Loucy (cell line): ENCODE measurements at regions not wholly inside any gene's neighbourhood (a gene's known extent, or its start where the extent isn't known, plus 50 kb on each side); places are given as distances from the start of the nearest gene placed in this dataset.

Source experiments
- H2AFZ ChIP-seq: fragments of 200-600 bp; sonication (generic); 2 replicates; pipeline ENCODE4 v1.6.0; 2016; ENCODE audit warnings: antibody characterized with exemption, mild to moderate bottlenecking, low read length, moderate library complexity
- H3F3A ChIP-seq: fragments of 200-600 bp; 2 replicates; pipeline ENCODE4 v1.6.0; 2016; ENCODE audit warnings: antibody characterized with exemption, low read depth, mild to moderate bottlenecking
- H3K27me3 ChIP-seq: fragments of 200-600 bp; sonication (generic); 2 replicates; pipeline ENCODE4 v1.6.1; 2014; ENCODE audit warnings: low read length, mild to moderate bottlenecking; ENCODE audit not compliant: insufficient read depth, poor library complexity, severe bottlenecking
- H3K36me3 ChIP-seq: fragments of 200-600 bp; sonication (generic); 2 replicates; pipeline ENCODE4 v1.6.1; 2016; ENCODE audit warnings: low read length; ENCODE audit not compliant: insufficient read depth
- H3K4me1 ChIP-seq: fragments of 200-600 bp; sonication (generic); 2 replicates; pipeline ENCODE4 v1.5.1; 2014; ENCODE audit warnings: low read length, mild to moderate bottlenecking; ENCODE audit not compliant: insufficient read depth, poor library complexity, severe bottlenecking
- H3K4me2 ChIP-seq: fragments of 200-600 bp; sonication (generic); 2 replicates; pipeline ENCODE4 v1.6.0; 2014; ENCODE audit warnings: antibody characterized with exemption, low read length, low read depth, mild to moderate bottlenecking; ENCODE audit not compliant: poor library complexity, severe bottlenecking
- H3K4me3 ChIP-seq: fragments of 200-600 bp; sonication (generic); 2 replicates; pipeline ENCODE4 v1.5.1; 2014; ENCODE audit warnings: low read length, mild to moderate bottlenecking, mixed read lengths; ENCODE audit not compliant: poor library complexity, severe bottlenecking
- H3K79me2 ChIP-seq: fragments of 200-600 bp; sonication (generic); 2 replicates; pipeline ENCODE4 v1.6.1; 2014; ENCODE audit warnings: low read length; ENCODE audit not compliant: insufficient read depth
- H3K9ac ChIP-seq: fragments of 200-600 bp; sonication (generic); 2 replicates; pipeline ENCODE4 v1.6.0; 2014; ENCODE audit warnings: mild to moderate bottlenecking, low read depth, low read length, moderate library complexity; ENCODE audit not compliant: poor library complexity, severe bottlenecking
- H3K9me2 ChIP-seq: fragments of 200-600 bp; sonication (generic); replicated peaks from 2 replicates; pipeline ENCODE4 v1.6.1; 2016; ENCODE audit warnings: low read depth, low read length, mixed read lengths
- H3K9me3 ChIP-seq: fragments of 200-600 bp; sonication (generic); 2 replicates; pipeline ENCODE4 v1.6.1; 2014; ENCODE audit warnings: mild to moderate bottlenecking, antibody characterized with exemption, low read length, low read depth; ENCODE audit not compliant: insufficient read depth
- H4K20me1 ChIP-seq: fragments of 200-600 bp; sonication (generic); 2 replicates; pipeline ENCODE4 v1.6.0; 2014; ENCODE audit warnings: antibody characterized with exemption, low read length, mild to moderate bottlenecking; ENCODE audit not compliant: insufficient read depth, poor library complexity, severe bottlenecking
- CTCF ChIP-seq: fragments of 200-600 bp; sonication (generic); conservative IDR thresholded peaks from 2 replicates; pipeline ENCODE4 v1.5.1; 2014; ENCODE audit warnings: mild to moderate bottlenecking, antibody characterized with exemption, low read length
- EZH2phosphoT487 ChIP-seq: fragments of 200-600 bp; IDR thresholded peaks from 2 replicates; pipeline ENCODE4 v1.6.1; 2018; ENCODE audit warnings: antibody characterized with exemption, mild to moderate bottlenecking, moderate library complexity, borderline replicate concordance

- H3K9me3 ChIP-seq = no peaks in the 10 kb centered on the region
- H3K4me3 ChIP-seq = no peak overlapping the region
- no peaks in the 10 kb centered on the region for H4K20me1 ChIP-seq
- no peaks in the 10 kb centered on the region for H3K36me3 ChIP-seq
- H2AFZ ChIP-seq = no peak overlapping the region
- no peaks in the 10 kb centered on the region for H3K4me1 ChIP-seq
- H3K9me2 ChIP-seq = no peaks in the 10 kb centered on the region
- TF ChIP-seq EZH2phosphoT487 = no peak
- no peak for TF ChIP-seq CTCF
- H3K4me2 ChIP-seq = no peak overlapping the region
- H3K9ac ChIP-seq = no peak overlapping the region
- H3F3A ChIP-seq = no peaks in the 10 kb centered on the region
- H3K79me2 ChIP-seq = no peaks in the 10 kb centered on the region
- H3K27me3 ChIP-seq = no peaks in the 10 kb centered on the region
Measured at GRCh38 chr4:26163425-26164362, 157.1 kb upstream of the RBPJ start.

- H3K4me2 ChIP-seq = no peak overlapping the region
- H3K27me3 ChIP-seq = no peaks in the 10 kb centered on the region
- H3K4me1 ChIP-seq = no peaks in the 10 kb centered on the region
- H3K79me2 ChIP-seq = no peaks in the 10 kb centered on the region
- H3K9me3 ChIP-seq = no peaks in the 10 kb centered on the region
- no peaks in the 10 kb centered on the region for H3K9me2 ChIP-seq
- no peak overlapping the region for H2AFZ ChIP-seq
- no peaks in the 10 kb centered on the region for H3K36me3 ChIP-seq
- H4K20me1 ChIP-seq = no peaks in the 10 kb centered on the region
- H3K4me3 ChIP-seq = no peak overlapping the region
- TF ChIP-seq CTCF = no peak
- no peak overlapping the region for H3K9ac ChIP-seq
- no peaks in the 10 kb centered on the region for H3F3A ChIP-seq
Measured at GRCh38 chr4:26171501-26171900, 149.3 kb upstream of the RBPJ start.

- Histone ChIP-seq H3F3A (no peaks in the 10 kb centered on the region), H4K20me1 (no peaks in the 10 kb centered on the region), H3K4me1 (no peaks in the 10 kb centered on the region), H3K9ac (no peak overlapping the region), H3K4me3 (no peak overlapping the region), H3K27me3 (no peaks in the 10 kb centered on the region), H3K79me2 (no peaks in the 10 kb centered on the region), H3K9me2 (no peaks in the 10 kb centered on the region), H3K9me3 (no peaks in the 10 kb centered on the region), H3K36me3 (no peaks in the 10 kb centered on the region), H2AFZ (no peak overlapping the region), H3K4me2 (no peak overlapping the region)
- TF ChIP-seq CTCF (no peak), EZH2phosphoT487 (no peak)
Measured at GRCh38 chr4:26171941-26172340, 148.9 kb upstream of the RBPJ start.
